ENCODE measurements at regions not wholly inside any gene's neighbourhood (a gene's known extent, or its start where the extent isn't known, plus 50 kb on each side); places are given as distances from the start of the nearest gene placed in this dataset.

GRCh38 chr2:116955646-116956045 lies 858.8 kb upstream of the DDX18 start (continued):
- TF ChIP-seq CTCF (IDR thresholded peaks at IDR 0.05 in 2 of 3, conservative IDR thresholded peaks at IDR 0.05 in 1 of 3; ENCODE audit: borderline replicate concordance in 1 of 3, insufficient read depth in 1 of 3, low read depth in 2 of 3, low read length in 2 of 3): no peak
- TF ChIP-seq SRF (IDR thresholded peaks at IDR 0.05; ENCODE audit: low read depth): no peak
- no peak for TF ChIP-seq SIN3A (IDR thresholded peaks at IDR 0.05; ENCODE audit: low read depth)

DNA sequence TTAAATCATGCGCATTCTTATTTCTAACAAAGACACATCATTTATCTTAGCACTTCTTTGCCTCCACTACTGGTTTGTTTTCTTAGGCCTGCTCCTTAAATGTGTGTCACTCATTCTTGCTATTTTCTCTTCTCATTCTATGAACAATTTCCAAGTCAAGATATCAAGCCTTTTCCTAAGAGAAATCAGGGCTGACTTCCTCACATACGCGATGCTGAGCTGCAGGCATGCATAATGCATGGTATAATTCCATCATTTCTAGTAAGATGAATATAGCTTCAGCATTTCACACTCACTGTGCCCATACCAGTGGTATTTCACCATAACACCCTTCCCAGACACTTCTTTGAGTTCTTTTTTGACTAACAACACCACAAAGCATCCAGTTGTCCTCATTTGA lies 838.9 kb upstream of the DDX18 start:
- CTCF ChIA-PET: no interaction called here
- intact Hi-C loops (cut with micrococcal nuclease): no loop called here
- no peak for TF ChIP-seq CEBPB (IDR thresholded peaks at IDR 0.05; ENCODE audit: low read depth)
- TF ChIP-seq FOSL1 (IDR thresholded peaks at IDR 0.05; ENCODE audit: low read depth): no peak
- TF ChIP-seq EZH2 (IDR thresholded peaks at IDR 0.05): no peak
- TF ChIP-seq SP1 (IDR thresholded peaks at IDR 0.05; ENCODE audit: low read depth): no peak
- TF ChIP-seq CBX3 (IDR thresholded peaks at IDR 0.05; ENCODE audit: low read depth): no peak
- no peak for TF ChIP-seq EZH2phosphoT487 (IDR thresholded peaks at IDR 0.05; ENCODE audit: borderline replicate concordance)
- TF ChIP-seq CTCF (IDR thresholded peaks at IDR 0.05 in 2 of 3, conservative IDR thresholded peaks at IDR 0.05 in 1 of 3; ENCODE audit: borderline replicate concordance in 1 of 3, insufficient read depth in 1 of 3, low read depth in 2 of 3, low read length in 2 of 3): no peak
- no peak for TF ChIP-seq ZFX (IDR thresholded peaks at IDR 0.05)
- no peak for TF ChIP-seq EGR1 (IDR thresholded peaks at IDR 0.05; ENCODE audit: low read depth)
- Histone ChIP-seq H3K36me3 (ENCODE audit: control insufficient read depth in 1 of 2, insufficient read depth in 2 of 2, low read length in 2 of 2) (no peaks in the 10 kb centered on the region), H3K27me3 (ENCODE audit: insufficient read depth, low read length) (no peaks in the 10 kb centered on the region), H3K27ac (ENCODE audit: low read depth, low read length) (no peak overlapping the region), H3K4me3 (replicated peaks in 1 of 2; ENCODE audit: low read depth in 1 of 2, low read length in 2 of 2) (no peak overlapping the region), H3K9me2 (ENCODE audit: insufficient read depth) (no peaks in the 10 kb centered on the region), H3K9me3 (ENCODE audit: control insufficient read depth in 1 of 2, insufficient read depth in 1 of 2, low read depth in 1 of 2, low read length in 2 of 2) (peaks cover 14 to 22% of the 10 kb centered on the region in 2 experiments; a peak in 2 of 4 replicates), H3K79me2 (ENCODE audit: insufficient read depth, low read length) (no peaks in the 10 kb centered on the region), H4K20me1 (ENCODE audit: insufficient read depth) (no peaks in the 10 kb centered on the region), H3K4me2 (ENCODE audit: low read length) (no peak overlapping the region), H3K4me1 (ENCODE audit: control insufficient read depth in 1 of 2, insufficient read depth in 2 of 2, low read length in 2 of 2) (no peaks in the 10 kb centered on the region), H3K9ac (ENCODE audit: low read length) (no peak overlapping the region), H2AFZ (ENCODE audit: low read depth, low read length, poor library complexity, severe bottlenecking) (no peak overlapping the region)
- POLR2A ChIA-PET: no interaction called here
- BruUV-seq (replicated peaks): no TSS peak
- RAD21 ChIA-PET (ENCODE audit: low non-redundant PET in 1 of 2, low total read pairs in 2 of 2, uncharacterized antibody in 2 of 2, unreplicated experiment in 2 of 2): no interaction called here
- ATAC-seq (no peak), DNase-seq (ENCODE audit: low read depth, low spot score) (no peak)
